ENCODE measurements at regions not wholly inside any gene's neighbourhood (a gene's known extent, or its start where the extent isn't known, plus 50 kb on each side); places are given as distances from the start of the nearest gene placed in this dataset.

GRCh38 chr3:177499779-177500423 is 302.6 kb upstream of the TBL1XR1 start:
- ChIA-PET POLR2A (interaction anchor here (0.8 to 2.0 kb wide), 9 partner anchors 9 to 328 kb away, joined by 3 to 16 read pairs (median 5); no protein-coding TSS in a partner anchor), CTCF (ENCODE audit: low intra/inter-chr PET ratio, low total read pairs) (no interaction called here)
- Histone ChIP-seq H3K27ac (ENCODE audit: extremely low read length, insufficient read depth, low read length) (peak overlapping the region; percentile 95), H3K9me3 (ENCODE audit: low read length) (no peaks in the 10 kb centered on the region), H3K79me2 (ENCODE audit: insufficient read depth, low read length) (no peaks in the 10 kb centered on the region), H3K4me1 (ENCODE audit: insufficient read depth, low read length) (peaks cover 44% of the 10 kb centered on the region), H3K27me3 (ENCODE audit: control insufficient read depth in 1 of 2, insufficient read depth in 2 of 2, low read length in 2 of 2) (no peaks in the 10 kb centered on the region), H3K4me3 (replicated peaks in 1 of 3; ENCODE audit: insufficient read depth in 1 of 3, low read depth in 2 of 3, low read length in 3 of 3) (peak overlapping the region; percentile 32 to 54 (median 49); a peak in 5 of 6 replicates), H3K9ac (ENCODE audit: insufficient read depth, low read depth, low read length) (peak overlapping the region; percentile 65), H3K4me2 (ENCODE audit: low read depth, low read length) (peak overlapping the region; percentile 92), H4K20me1 (ENCODE audit: insufficient read depth, low read length) (no peaks in the 10 kb centered on the region), H2AFZ (ENCODE audit: low read length) (peak overlapping the region; percentile 82), H3K36me3 (replicated peaks in 1 of 2; ENCODE audit: control insufficient read depth in 1 of 2, insufficient read depth in 2 of 2, low read length in 2 of 2) (no peaks in the 10 kb centered on the region)
- in situ Hi-C loops (cut with HindIII; ENCODE audit: extremely low pct_ligation_motif_present, low pct_unique_long_range_greater_than_20kb) (no loop called here), intact Hi-C loops (cut with micrococcal nuclease; ENCODE audit: unreplicated experiment) (loop anchor here (1.0 to 10.0 kb wide), 3 partner anchors 24 to 305 kb away; partner anchors contain the start of gene TBL1XR1)
- peak; percentile 97 for FAIRE-seq
- BruUV-seq (replicated peaks): TSS peak; percentile 76
- DNase-seq (ENCODE audit: low spot score): peak; percentile 96
- WGBS (ENCODE audit: low lambda C conversion rate): 4% methylated on average over 8 of the region's 8 CpGs
- peak; percentile 96 for ATAC-seq
- TF ChIP-seq TRAFD1 (CRISPR knock-in tag; IDR thresholded peaks at IDR 0.05; ENCODE audit: borderline replicate concordance) (no peak), ZNF720 (CRISPR knock-in tag; IDR thresholded peaks at IDR 0.05) (no peak), ZNF446 (CRISPR knock-in tag; IDR thresholded peaks at IDR 0.05) (no peak), SRF (IDR thresholded peaks at IDR 0.05; ENCODE audit: low read depth, low read length) (no peak), WIZ (CRISPR knock-in tag; IDR thresholded peaks at IDR 0.05) (peak; percentile 91), TERF1 (CRISPR knock-in tag; IDR thresholded peaks at IDR 0.05) (no peak), TRIM24 (CRISPR knock-in tag; IDR thresholded peaks at IDR 0.05) (no peak), HNF1A (IDR thresholded peaks at IDR 0.05; ENCODE audit: low read depth) (no peak), HNF1A (CRISPR knock-in tag; IDR thresholded peaks at IDR 0.05; ENCODE audit: borderline replicate concordance) (peak; percentile 52; the same call in 1 of the 2 replicates), MYC (CRISPR knock-in tag; IDR thresholded peaks at IDR 0.05; ENCODE audit: borderline replicate concordance) (no peak), GFI1 (CRISPR knock-in tag; IDR thresholded peaks at IDR 0.05; ENCODE audit: borderline replicate concordance) (peak; percentile 58; the same call in 1 of the 2 replicates), ZFP90 (CRISPR knock-in tag; IDR thresholded peaks at IDR 0.05; ENCODE audit: borderline replicate concordance) (no peak), CBX2 (IDR thresholded peaks at IDR 0.05; ENCODE audit: low read depth, low read length) (no peak), CBX2 (CRISPR knock-in tag; IDR thresholded peaks at IDR 0.05; ENCODE audit: low read depth) (no peak), FOXM1 (CRISPR knock-in tag; IDR thresholded peaks at IDR 0.05) (no peak), ONECUT2 (CRISPR knock-in tag; IDR thresholded peaks at IDR 0.05) (no peak), ZSCAN21 (CRISPR knock-in tag; IDR thresholded peaks at IDR 0.05; ENCODE audit: borderline replicate concordance) (no peak), SIN3B (IDR thresholded peaks at IDR 0.05; ENCODE audit: low read length) (no peak)
